Prostate gland (tissue), 2 donors: ENCODE measurements at regions not wholly inside any gene's neighbourhood (a gene's known extent, or its start where the extent isn't known, plus 50 kb on each side); places are given as distances from the start of the nearest gene placed in this dataset.

Source experiments
- DNase-seq: peaks from one replicate; pipeline ENCODE4 v3.0.0-alpha.2; 2019; ENCODE audit warnings: low spot score
- H3K27ac ChIP-seq, 2 donors: fragments of 200-600 bp; sonication (generic); 2 replicates each; pipeline ENCODE4 v1.5.1; 2017 to 2019
- H3K27me3 ChIP-seq: fragments of 200-600 bp; sonication (generic); replicated peaks from 2 replicates; pipeline ENCODE4 v1.5.1; 2019; ENCODE audit not compliant: insufficient read depth
- H3K36me3 ChIP-seq, 2 donors: fragments of 200-600 bp; sonication (generic); 1 replicate in 1 of 2; 2 replicates in 1 of 2; pipeline versions ENCODE4 v1.5.1 to v1.8.1; 2017 to 2019
- H3K4me1 ChIP-seq: fragments of 200-600 bp; sonication (generic); replicated peaks from 2 replicates; pipeline ENCODE4 v1.5.1; 2019
- H3K4me3 ChIP-seq, 2 donors: fragments of 200-600 bp; sonication (generic); 2 replicates each; pipeline ENCODE4 v1.5.1; 2017 to 2019
- H3K9me3 ChIP-seq: fragments of 200-600 bp; sonication (generic); 2 replicates; pipeline ENCODE4 v1.5.1; 2017
- POLR2A ChIP-seq: fragments of 450-650 bp; IDR thresholded peaks from one replicate; pipeline ENCODE4 v1.6.1; 2016; ENCODE audit warnings: antibody characterized with exemption, mild to moderate bottlenecking
- POLR2AphosphoS5 ChIP-seq: sonication (generic); formaldehyde crosslinking; IDR thresholded peaks from one replicate; pipeline ENCODE4 v1.6.1; 2017; ENCODE audit warnings: antibody characterized with exemption
- WGBS: methylation state at CpG from one replicate; pipeline ENCODE4 v1.1.5; 2018; 5-methylcytosine and 5-hydroxymethylcytosine counted together
- intact Hi-C: fragments of 100-400 bp; cut with DNase I; formaldehyde crosslinking; loops from one replicate; pipeline ENCODE4 v1.14.2; 2022
- TF ChIP-seq, protein P1 (sequence below), 4 experiments: fragments of 200-600 bp in 2 of 4; fragments of 450-650 bp in 2 of 4; sonication (generic) in 2 of 4; IDR thresholded peaks; 1 replicate in 3 of 4; 2 replicates in 1 of 4; pipeline ENCODE4 v1.5.1; 2016 to 2019; ENCODE audit warnings: antibody characterized with exemption in 4 of 4, mild to moderate bottlenecking in 2 of 4, moderate library complexity in 2 of 4

DNA sequence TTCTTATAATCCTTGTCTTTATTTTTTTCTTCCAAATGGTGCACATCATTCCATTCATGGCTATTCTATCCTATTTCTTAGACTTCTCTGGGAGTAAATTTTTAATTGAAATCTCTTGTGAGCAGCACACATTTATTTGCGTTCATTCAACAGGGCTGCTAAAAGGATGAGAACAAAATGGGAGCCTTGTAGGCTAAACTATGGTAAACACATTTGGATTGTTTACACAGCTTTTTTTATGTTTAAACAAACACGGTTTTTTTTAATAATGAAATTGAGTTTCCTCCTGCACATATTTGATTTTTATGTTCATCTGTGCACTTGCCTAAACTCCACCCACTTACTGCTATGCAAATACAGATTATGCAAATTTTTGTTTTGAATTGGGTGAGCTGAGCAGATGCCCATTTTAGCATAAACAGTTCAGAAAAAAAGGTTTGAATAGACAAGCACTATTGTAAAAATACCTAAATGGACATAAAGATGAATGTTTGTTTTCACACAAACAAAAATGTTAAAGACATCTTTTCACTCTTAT, 92.0 kb downstream of the OLIG3 start:
- no peak overlapping the region for H3K27ac ChIP-seq
- H3K36me3 ChIP-seq, result no peaks in the 10 kb centered on the region
- H3K4me1 ChIP-seq, result no peaks in the 10 kb centered on the region
- 49% methylated on average over 2 of the region's 2 CpGs for WGBS
- TF ChIP-seq POLR2AphosphoS5 (no peak), POLR2A (no peak)
- TF ChIP-seq, protein P1, sequence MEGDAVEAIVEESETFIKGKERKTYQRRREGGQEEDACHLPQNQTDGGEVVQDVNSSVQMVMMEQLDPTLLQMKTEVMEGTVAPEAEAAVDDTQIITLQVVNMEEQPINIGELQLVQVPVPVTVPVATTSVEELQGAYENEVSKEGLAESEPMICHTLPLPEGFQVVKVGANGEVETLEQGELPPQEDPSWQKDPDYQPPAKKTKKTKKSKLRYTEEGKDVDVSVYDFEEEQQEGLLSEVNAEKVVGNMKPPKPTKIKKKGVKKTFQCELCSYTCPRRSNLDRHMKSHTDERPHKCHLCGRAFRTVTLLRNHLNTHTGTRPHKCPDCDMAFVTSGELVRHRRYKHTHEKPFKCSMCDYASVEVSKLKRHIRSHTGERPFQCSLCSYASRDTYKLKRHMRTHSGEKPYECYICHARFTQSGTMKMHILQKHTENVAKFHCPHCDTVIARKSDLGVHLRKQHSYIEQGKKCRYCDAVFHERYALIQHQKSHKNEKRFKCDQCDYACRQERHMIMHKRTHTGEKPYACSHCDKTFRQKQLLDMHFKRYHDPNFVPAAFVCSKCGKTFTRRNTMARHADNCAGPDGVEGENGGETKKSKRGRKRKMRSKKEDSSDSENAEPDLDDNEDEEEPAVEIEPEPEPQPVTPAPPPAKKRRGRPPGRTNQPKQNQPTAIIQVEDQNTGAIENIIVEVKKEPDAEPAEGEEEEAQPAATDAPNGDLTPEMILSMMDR (IDR thresholded peaks at IDR 0.05), result no peak
- no peak overlapping the region for H3K4me3 ChIP-seq
- intact Hi-C loops, result no loop called here
- no peaks in the 10 kb centered on the region for H3K27me3 ChIP-seq
- no peak for DNase-seq
- no peaks in the 10 kb centered on the region for H3K9me3 ChIP-seq

DNA sequence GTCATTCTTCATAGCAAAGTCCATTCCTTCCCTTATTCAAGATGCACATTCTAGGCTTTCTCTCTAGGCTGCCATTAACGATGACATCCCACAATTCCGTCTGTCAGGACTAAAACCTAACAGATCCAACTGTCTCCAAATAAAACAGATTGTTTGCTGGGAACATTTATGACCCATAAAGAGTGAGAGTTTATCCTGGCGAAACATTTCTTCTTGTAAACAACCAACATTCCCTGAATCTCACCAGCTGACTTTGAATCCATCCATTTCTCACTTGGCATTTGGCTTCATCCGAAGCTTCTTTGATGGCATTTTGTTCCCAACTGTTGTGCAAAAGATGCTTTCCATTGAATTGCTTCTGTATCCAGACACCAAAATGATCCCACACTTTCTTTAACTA, 93.1 kb downstream of the OLIG3 start:
- H3K4me1 ChIP-seq, result no peaks in the 10 kb centered on the region
- H3K27ac ChIP-seq, result no peak overlapping the region
- DNase-seq, result no peak
- no peaks in the 10 kb centered on the region for H3K36me3 ChIP-seq
- intact Hi-C loops, result no loop called here
- no peaks in the 10 kb centered on the region for H3K9me3 ChIP-seq
- no peaks in the 10 kb centered on the region for H3K27me3 ChIP-seq
- TF ChIP-seq POLR2A (no peak), POLR2AphosphoS5 (peak; percentile 63)
- TF ChIP-seq, protein P1 (IDR thresholded peaks at IDR 0.05), result no peak
- H3K4me3 ChIP-seq, result no peak overlapping the region
- 59% methylated on average over 4 of the region's 4 CpGs for WGBS

DNA sequence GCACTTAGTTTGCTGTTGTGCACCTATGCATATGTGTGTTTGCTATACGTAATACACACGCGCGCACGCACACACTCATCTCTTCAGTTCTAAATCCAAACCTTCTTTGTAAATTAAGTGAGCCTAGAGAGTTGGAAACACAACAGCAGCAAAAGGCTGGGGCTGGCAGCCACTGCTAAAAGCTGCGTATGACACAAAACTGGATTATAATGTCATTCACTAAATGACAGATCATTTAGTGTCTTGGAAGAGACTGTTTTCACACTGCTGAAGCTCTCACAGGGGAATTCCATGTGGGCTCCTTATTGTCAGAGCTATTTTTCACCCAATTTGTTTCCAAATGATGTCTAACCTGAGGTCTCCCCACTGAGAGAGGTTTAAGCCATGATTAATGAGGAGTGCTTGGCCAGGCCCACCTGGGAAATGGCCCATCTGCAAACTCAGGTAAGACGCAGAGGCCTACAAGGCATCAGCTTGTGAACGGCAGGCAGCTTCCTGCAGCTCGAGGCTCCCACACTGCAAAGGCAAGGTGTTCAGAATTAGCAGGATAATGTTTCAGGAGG, 94.2 kb downstream of the OLIG3 start:
- 87% methylated on average over 9 of the region's 9 CpGs for WGBS
- intact Hi-C loops, result no loop called here
- Histone ChIP-seq H3K4me1 (no peaks in the 10 kb centered on the region), H3K27me3 (no peaks in the 10 kb centered on the region), H3K36me3 (no peaks in the 10 kb centered on the region), H3K27ac (no peak overlapping the region), H3K4me3 (no peak overlapping the region), H3K9me3 (no peaks in the 10 kb centered on the region)
- no peak for TF ChIP-seq POLR2AphosphoS5
- TF ChIP-seq POLR2A, result no peak
- TF ChIP-seq, protein P1 (IDR thresholded peaks at IDR 0.05), result no peak
- no peak for DNase-seq

DNA sequence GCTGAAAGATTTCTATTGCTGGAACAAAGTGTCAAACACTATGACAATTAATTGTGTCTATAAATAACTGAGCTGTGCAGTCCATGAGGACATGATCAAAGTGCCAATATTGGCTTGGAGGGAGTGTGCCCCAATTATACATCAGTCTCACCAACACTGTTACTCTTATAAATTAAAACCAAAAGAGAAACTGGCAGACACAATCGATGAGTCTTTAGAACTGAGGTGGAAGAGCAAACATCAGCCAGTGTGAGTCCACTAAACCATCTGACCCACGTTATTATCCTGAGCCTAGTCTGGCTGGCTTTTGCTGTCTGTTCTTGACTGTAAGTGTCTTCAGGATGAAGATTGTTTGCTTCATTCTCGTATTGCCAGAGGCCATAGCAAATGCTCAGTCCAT, 98.9 kb downstream of the OLIG3 start:
- no peaks in the 10 kb centered on the region for H3K27me3 ChIP-seq
- no peaks in the 10 kb centered on the region for H3K9me3 ChIP-seq
- H3K36me3 ChIP-seq, result no peaks in the 10 kb centered on the region
- H3K4me3 ChIP-seq, result no peak overlapping the region
- no peaks in the 10 kb centered on the region for H3K4me1 ChIP-seq
- WGBS, result 89% methylated on average over 3 of the region's 3 CpGs
- intact Hi-C loops, result no loop called here
- TF ChIP-seq, protein P1 (IDR thresholded peaks at IDR 0.05), result no peak
- DNase-seq, result no peak
- H3K27ac ChIP-seq, result no peak overlapping the region

DNA sequence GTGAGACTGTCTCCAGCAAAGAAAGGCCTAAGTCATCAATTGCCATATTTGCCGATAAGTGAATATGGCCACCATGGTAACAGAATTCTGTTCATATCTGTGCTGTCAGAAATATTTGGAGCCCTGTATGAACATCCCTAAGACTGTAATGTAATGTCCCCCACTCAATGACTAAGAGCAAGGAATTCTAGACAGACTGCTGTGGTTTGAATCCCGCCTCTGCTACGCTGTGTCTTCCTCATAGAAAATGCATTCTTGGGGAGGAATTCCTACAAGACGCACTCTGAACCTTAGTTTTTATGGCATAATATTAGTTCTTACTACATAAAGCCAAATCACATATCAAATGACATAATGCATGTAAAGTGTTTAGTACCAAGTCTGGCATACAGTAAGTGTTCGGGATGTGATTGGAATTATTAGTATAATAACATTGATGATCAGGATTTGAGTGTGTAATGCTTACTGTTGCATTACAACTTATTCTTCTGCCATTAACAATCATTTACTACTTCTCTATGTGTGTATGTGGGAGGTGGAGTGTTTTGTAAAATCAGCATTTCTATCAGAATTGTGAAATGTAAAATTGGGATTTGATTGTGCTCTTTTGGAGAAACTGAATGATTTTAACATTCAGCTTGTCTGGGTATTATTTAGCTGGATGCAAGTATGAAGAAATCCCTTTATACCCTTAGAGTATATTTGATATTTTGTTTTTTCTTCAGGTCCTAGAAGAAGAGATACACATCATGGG, 103.0 kb downstream of the OLIG3 start:
- Histone ChIP-seq H3K27me3 (no peaks in the 10 kb centered on the region), H3K9me3 (no peaks in the 10 kb centered on the region), H3K4me1 (no peaks in the 10 kb centered on the region), H3K4me3 (no peak overlapping the region), H3K36me3 (no peaks in the 10 kb centered on the region), H3K27ac (no peak overlapping the region)
- TF ChIP-seq, protein P1 (IDR thresholded peaks at IDR 0.05), result no peak
- no peak for TF ChIP-seq POLR2A
- TF ChIP-seq POLR2AphosphoS5, result no peak
- intact Hi-C loops, result no loop called here
- no peak for DNase-seq
- WGBS, result 98% methylated on average over 5 of the region's 5 CpGs
